ENCODE measurements at regions not wholly inside any gene's neighbourhood (a gene's known extent, or its start where the extent isn't known, plus 50 kb on each side); places are given as distances from the start of the nearest gene placed in this dataset.

DNA sequence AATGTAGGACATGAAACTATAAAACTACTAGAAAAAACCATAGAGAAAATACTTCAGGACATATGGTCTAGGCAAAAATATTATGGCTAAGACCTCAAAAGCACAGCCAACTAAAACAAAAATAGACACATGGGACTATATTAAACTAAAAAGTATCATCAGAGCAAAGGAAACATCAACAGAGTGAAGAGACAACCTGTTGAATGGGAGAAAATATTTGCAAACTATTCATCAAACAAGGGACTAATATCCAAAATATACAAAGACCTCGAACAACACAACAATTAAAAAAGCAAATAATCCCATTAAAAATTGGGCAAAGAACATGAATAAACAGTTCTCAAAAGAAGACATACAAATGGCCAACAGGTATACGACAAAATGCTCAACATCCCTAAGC, 210.9 kb downstream of the PCSK1 start:
- no peaks in the 10 kb centered on the region for H3K36me3 ChIP-seq (ENCODE audit: insufficient read depth, low read length)
- no peak overlapping the region for H3K4me3 ChIP-seq (ENCODE audit: low read length in 2 of 2)
- Mint-ChIP-seq H3K9me3 (peaks cover 0 to 3% (median 0%) of the 10 kb centered on the region in 8 donors), H3K4me3 (no peak overlapping the region), H3K27me3 (peaks cover 7 to 11% of the 10 kb centered on the region in 2 donors), H3K4me1 (no peaks in the 10 kb centered on the region), H3K27ac (no peak overlapping the region), H3K36me3 (no peaks in the 10 kb centered on the region)
- intact Hi-C loops (cut with micrococcal nuclease): no loop called here
- no peaks in the 10 kb centered on the region for H3K9me3 ChIP-seq (ENCODE audit: control insufficient read depth in 1 of 2, low read length in 2 of 2)
- H3K4me1 ChIP-seq (ENCODE audit: insufficient read depth, low read length): no peaks in the 10 kb centered on the region
- H3K27me3 ChIP-seq (ENCODE audit: insufficient read depth, low read length): no peaks in the 10 kb centered on the region
- CTCF ChIA-PET (ENCODE audit: partially characterized antibody): no interaction called here
- POLR2A ChIA-PET (ENCODE audit: partially characterized antibody): no interaction called here
- DNase-seq: no peak
- H3K27ac ChIP-seq (ENCODE audit: low read depth, low read length): no peak overlapping the region

DNA sequence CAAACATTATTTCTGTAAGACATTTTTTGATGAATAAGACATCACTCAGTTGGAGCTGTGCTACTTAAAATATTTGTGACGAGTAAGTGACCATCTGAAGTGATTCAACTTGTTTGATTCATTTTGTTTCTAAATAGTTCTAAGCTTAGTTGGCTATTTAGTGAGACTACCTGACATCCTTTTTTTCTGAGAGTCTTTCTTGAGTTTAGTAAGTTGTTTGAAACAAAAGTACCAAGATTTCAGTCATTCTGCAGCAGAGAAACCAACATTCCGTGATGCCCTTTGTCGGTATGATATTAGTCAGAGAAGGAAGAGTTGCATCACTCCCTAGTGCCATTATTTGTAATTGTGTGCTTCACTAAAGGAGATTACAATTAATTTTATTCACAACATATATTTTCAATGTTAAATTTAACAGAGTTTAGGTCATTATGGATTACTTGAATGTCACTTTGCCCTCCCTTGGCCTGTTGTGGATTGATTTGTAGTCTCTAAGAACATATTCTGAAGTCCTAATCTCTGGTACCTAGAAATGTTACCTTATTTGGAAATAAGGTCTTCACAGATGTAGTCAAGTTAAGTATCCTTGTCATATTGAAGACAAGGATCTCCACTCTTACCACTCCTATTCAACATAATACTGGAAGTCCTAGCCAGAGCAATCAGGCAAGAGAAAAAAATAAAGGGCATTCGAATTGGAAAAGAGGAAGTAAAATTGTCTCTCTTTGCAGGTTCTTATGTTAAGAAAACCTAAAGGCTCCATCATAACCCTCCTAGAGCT, 212.2 kb downstream of the PCSK1 start:
- CTCF ChIA-PET (ENCODE audit: partially characterized antibody): no interaction called here
- Mint-ChIP-seq H3K9me3 (peaks cover 0 to 3% (median 0%) of the 10 kb centered on the region in 8 donors), H3K4me1 (no peaks in the 10 kb centered on the region), H3K36me3 (no peaks in the 10 kb centered on the region), H3K4me3 (no peak overlapping the region), H3K27me3 (peaks cover 7 to 8% of the 10 kb centered on the region in 2 donors), H3K27ac (no peak overlapping the region)
- DNase-seq: no peak
- H3K27ac ChIP-seq (ENCODE audit: low read depth, low read length): no peak overlapping the region
- no peaks in the 10 kb centered on the region for H3K9me3 ChIP-seq (ENCODE audit: control insufficient read depth in 1 of 2, low read length in 2 of 2)
- no peaks in the 10 kb centered on the region for H3K27me3 ChIP-seq (ENCODE audit: insufficient read depth, low read length)
- POLR2A ChIA-PET (ENCODE audit: partially characterized antibody): no interaction called here
- intact Hi-C loops (cut with micrococcal nuclease): no loop called here
- no peaks in the 10 kb centered on the region for H3K4me1 ChIP-seq (ENCODE audit: insufficient read depth, low read length)
- H3K36me3 ChIP-seq (ENCODE audit: insufficient read depth, low read length): no peaks in the 10 kb centered on the region
- H3K4me3 ChIP-seq (ENCODE audit: low read length in 2 of 2): no peak overlapping the region

DNA sequence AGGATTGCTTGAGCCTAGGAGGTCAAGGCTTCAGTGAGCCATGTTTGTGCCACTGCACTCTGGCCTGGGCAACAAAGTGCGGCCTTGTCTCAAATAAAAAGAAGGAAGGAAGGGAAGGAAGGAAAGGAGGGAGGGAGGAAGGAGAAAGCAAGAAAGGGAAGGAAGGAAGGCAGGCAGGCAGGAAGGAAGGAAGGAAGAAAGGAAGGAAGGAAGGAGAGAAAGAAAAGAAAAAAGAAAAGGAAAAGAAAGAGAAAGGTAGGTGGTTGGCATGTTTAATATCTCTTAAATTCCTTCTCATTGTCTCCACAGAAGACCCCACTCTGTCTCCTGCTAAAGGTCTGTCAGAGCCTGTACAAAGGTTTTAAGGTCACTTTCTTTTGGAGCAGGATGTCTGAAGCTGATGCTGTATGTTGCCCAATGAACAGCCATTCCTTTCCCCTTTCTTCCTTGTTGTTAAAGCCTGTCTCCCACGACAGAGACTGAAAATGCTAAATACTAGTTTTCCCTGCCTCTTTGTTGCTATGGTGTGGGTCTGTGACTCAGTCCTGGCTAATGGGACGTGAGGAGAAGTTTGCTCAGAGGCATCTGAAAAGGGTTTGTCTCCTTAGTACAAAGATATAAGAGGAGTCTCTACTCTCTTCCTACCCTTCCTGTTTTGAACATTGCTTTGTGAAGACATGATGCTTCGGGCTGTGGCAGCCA, 213.3 kb downstream of the PCSK1 start:
- H3K27ac Mint-ChIP-seq: peak overlapping the region in 1 of 7 donors; percentile 69
- no peaks in the 10 kb centered on the region for H3K9me3 ChIP-seq (ENCODE audit: control insufficient read depth in 1 of 2, low read length in 2 of 2)
- DNase-seq: no peak
- H3K4me1 ChIP-seq (ENCODE audit: insufficient read depth, low read length): no peaks in the 10 kb centered on the region
- no peak overlapping the region for H3K4me3 Mint-ChIP-seq
- H3K27ac ChIP-seq (ENCODE audit: low read depth, low read length): no peak overlapping the region
- POLR2A ChIA-PET (ENCODE audit: partially characterized antibody): no interaction called here
- H3K4me3 ChIP-seq (ENCODE audit: low read length in 2 of 2): no peak overlapping the region
- CTCF ChIA-PET (ENCODE audit: partially characterized antibody): no interaction called here
- H3K4me1 Mint-ChIP-seq: no peaks in the 10 kb centered on the region
- no peaks in the 10 kb centered on the region for H3K36me3 ChIP-seq (ENCODE audit: insufficient read depth, low read length)
- peaks cover 7 to 8% of the 10 kb centered on the region in 2 donors for H3K27me3 Mint-ChIP-seq
- intact Hi-C loops (cut with micrococcal nuclease): no loop called here
- H3K27me3 ChIP-seq (ENCODE audit: insufficient read depth, low read length): no peaks in the 10 kb centered on the region
- peaks cover 0 to 3% (median 0%) of the 10 kb centered on the region in 8 donors for H3K9me3 Mint-ChIP-seq
- no peaks in the 10 kb centered on the region for H3K36me3 Mint-ChIP-seq

DNA sequence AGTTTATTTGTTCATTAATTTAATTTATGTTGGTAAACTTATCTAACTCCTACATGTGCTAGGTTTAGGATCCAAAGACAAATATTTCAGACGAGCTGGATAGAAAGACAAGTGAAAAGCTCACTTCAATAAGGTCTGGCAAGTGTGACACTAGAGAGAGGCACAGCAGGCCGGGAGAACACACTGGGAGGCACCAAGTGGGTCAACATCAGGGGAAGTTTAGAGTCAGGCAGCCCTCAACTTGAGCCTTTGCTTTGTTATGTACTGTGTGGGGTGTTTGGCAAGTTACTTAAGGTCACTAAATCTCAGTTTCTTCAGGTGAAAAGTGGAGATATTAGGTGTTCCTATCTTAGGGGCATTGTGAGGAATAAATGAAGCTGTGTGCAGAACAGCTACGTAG, 214.4 kb downstream of the PCSK1 start:
- Histone ChIP-seq H3K4me1 (ENCODE audit: insufficient read depth, low read length) (no peaks in the 10 kb centered on the region), H3K27ac (ENCODE audit: low read depth, low read length) (no peak overlapping the region), H3K36me3 (ENCODE audit: insufficient read depth, low read length) (no peaks in the 10 kb centered on the region), H3K4me3 (ENCODE audit: low read length in 2 of 2) (no peak overlapping the region), H3K27me3 (ENCODE audit: insufficient read depth, low read length) (no peaks in the 10 kb centered on the region), H3K9me3 (ENCODE audit: control insufficient read depth in 1 of 2, low read length in 2 of 2) (no peaks in the 10 kb centered on the region)
- H3K4me3 Mint-ChIP-seq: no peak overlapping the region
- POLR2A ChIA-PET (ENCODE audit: partially characterized antibody): no interaction called here
- H3K4me1 Mint-ChIP-seq: no peaks in the 10 kb centered on the region
- no peak overlapping the region for H3K27ac Mint-ChIP-seq
- H3K9me3 Mint-ChIP-seq: peaks cover 0 to 3% (median 0%) of the 10 kb centered on the region in 8 donors
- H3K27me3 Mint-ChIP-seq: peaks cover 7 to 10% of the 10 kb centered on the region in 2 donors
- no peaks in the 10 kb centered on the region for H3K36me3 Mint-ChIP-seq
- DNase-seq: no peak
- intact Hi-C loops (cut with micrococcal nuclease): no loop called here
- CTCF ChIA-PET (ENCODE audit: partially characterized antibody): no interaction called here

DNA sequence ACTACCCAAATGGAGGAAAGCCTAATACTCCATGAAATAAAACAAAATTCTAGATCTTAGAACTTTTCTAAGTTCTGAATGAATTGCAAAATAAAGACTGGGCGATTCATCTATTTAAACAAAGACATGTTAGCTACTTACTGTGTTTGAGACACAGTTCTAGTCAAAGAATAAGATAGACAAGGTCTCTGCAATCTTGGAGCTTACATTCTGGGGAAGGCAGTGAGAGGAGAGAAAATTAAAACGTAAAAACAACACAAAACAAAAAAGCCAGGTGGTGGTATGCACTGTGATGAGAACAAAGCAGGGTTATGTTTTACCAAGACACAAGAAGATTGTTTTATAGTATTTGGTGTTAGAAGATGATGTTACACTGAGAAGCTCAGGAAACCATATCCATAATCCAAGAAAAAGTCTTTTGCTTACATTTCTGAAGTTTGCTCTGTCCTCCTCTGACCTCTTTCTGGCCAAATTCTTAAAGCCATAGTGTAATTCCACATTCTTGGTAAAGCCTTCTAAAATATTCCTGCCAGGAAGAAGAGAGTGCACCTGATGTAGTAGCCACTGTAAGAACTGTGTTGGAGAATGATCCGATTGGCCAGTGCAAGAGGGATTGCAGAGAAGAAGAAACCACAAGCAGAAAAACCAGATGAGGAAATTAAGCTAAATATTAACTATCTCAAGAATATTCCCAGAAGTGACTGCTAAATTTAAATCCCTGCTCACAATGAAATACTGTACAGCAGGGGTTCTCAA, 218.4 kb downstream of the PCSK1 start:
- intact Hi-C loops (cut with micrococcal nuclease): no loop called here
- Histone ChIP-seq H3K4me1 (ENCODE audit: insufficient read depth, low read length) (no peaks in the 10 kb centered on the region), H3K4me3 (ENCODE audit: low read length in 2 of 2) (no peak overlapping the region), H3K9me3 (ENCODE audit: control insufficient read depth in 1 of 2, low read length in 2 of 2) (no peaks in the 10 kb centered on the region), H3K27me3 (ENCODE audit: insufficient read depth, low read length) (no peaks in the 10 kb centered on the region), H3K27ac (ENCODE audit: low read depth, low read length) (no peak overlapping the region), H3K36me3 (ENCODE audit: insufficient read depth, low read length) (no peaks in the 10 kb centered on the region)
- no peak for DNase-seq
- Mint-ChIP-seq H3K4me3 (no peak overlapping the region), H3K27ac (no peak overlapping the region), H3K27me3 (peaks cover 7 to 9% of the 10 kb centered on the region in 2 donors), H3K4me1 (no peaks in the 10 kb centered on the region), H3K36me3 (no peaks in the 10 kb centered on the region), H3K9me3 (peaks cover 0 to 20% (median 5%) of the 10 kb centered on the region in 8 donors)
- ChIA-PET CTCF (ENCODE audit: partially characterized antibody) (no interaction called here), POLR2A (ENCODE audit: partially characterized antibody) (no interaction called here)

DNA sequence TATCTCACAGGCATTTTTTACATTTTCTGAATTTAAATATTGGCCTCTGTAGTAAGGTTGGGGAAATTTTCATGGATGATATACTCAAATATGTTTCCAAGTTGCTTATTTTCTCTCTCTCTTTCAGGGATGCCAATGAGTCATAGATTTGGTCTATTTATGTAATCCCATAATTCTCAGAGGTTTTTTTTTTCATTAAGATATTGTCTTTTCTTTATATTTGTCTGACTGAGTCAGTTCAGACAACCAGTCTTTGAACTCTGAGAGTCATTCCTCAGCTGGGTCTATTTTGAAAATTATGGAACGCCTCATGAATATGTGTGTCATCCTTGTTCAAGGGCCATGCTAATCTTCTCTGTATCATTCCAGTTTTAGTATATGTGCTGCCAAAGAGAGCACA, 223.2 kb downstream of the PCSK1 start:
- intact Hi-C loops (cut with micrococcal nuclease): no loop called here
- H3K4me3 Mint-ChIP-seq: no peak overlapping the region
- H3K27ac Mint-ChIP-seq: no peak overlapping the region
- peaks cover 0 to 4% of the 10 kb centered on the region in 2 donors for H3K9me3 ChIP-seq (ENCODE audit: control insufficient read depth in 1 of 2, low read length in 2 of 2)
- no peaks in the 10 kb centered on the region for H3K4me1 ChIP-seq (ENCODE audit: insufficient read depth, low read length)
- no peaks in the 10 kb centered on the region for H3K36me3 Mint-ChIP-seq
- CTCF ChIA-PET (ENCODE audit: partially characterized antibody): no interaction called here
- DNase-seq: no peak
- POLR2A ChIA-PET (ENCODE audit: partially characterized antibody): no interaction called here
- H3K27me3 ChIP-seq (ENCODE audit: insufficient read depth, low read length): no peaks in the 10 kb centered on the region
- no peaks in the 10 kb centered on the region for H3K4me1 Mint-ChIP-seq
- peaks cover 4 to 52% (median 30%) of the 10 kb centered on the region in 8 donors for H3K9me3 Mint-ChIP-seq
- no peak overlapping the region for H3K27ac ChIP-seq (ENCODE audit: low read depth, low read length)
- H3K4me3 ChIP-seq (ENCODE audit: low read length in 2 of 2): no peak overlapping the region
- no peaks in the 10 kb centered on the region for H3K36me3 ChIP-seq (ENCODE audit: insufficient read depth, low read length)
- H3K27me3 Mint-ChIP-seq: peaks cover 6 to 9% of the 10 kb centered on the region in 2 donors

DNA sequence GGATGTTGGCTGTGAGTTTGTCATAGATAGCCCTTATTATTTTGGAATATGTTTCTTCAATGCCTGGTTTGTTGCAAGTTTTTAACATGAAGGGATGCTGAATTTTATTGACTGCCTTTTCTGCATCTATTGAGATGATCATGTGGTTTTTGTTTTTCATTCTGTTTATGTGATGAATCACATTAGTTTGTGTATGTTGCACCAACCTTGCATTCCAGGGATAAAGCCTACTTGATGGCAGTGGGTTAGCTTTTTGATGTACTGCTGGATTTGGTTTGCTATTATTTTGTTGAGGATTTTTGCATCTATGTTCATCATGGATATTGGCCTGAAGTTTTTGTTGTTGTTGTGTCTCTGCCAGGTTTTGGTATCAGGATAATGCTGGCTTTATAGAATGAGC, 225.6 kb downstream of the PCSK1 start:
- H3K36me3 ChIP-seq (ENCODE audit: insufficient read depth, low read length): no peaks in the 10 kb centered on the region
- H3K4me3 ChIP-seq (ENCODE audit: low read length in 2 of 2): no peak overlapping the region
- Mint-ChIP-seq H3K4me1 (no peaks in the 10 kb centered on the region), H3K27me3 (peaks cover 4 to 5% of the 10 kb centered on the region in 2 donors), H3K27ac (no peak overlapping the region), H3K9me3 (peaks cover 4 to 50% (median 30%) of the 10 kb centered on the region in 8 donors), H3K36me3 (no peaks in the 10 kb centered on the region), H3K4me3 (no peak overlapping the region)
- POLR2A ChIA-PET (ENCODE audit: partially characterized antibody): no interaction called here
- H3K27me3 ChIP-seq (ENCODE audit: insufficient read depth, low read length): no peaks in the 10 kb centered on the region
- DNase-seq: no peak
- no peak overlapping the region for H3K27ac ChIP-seq (ENCODE audit: low read depth, low read length)
- intact Hi-C loops (cut with micrococcal nuclease): no loop called here
- no peaks in the 10 kb centered on the region for H3K4me1 ChIP-seq (ENCODE audit: insufficient read depth, low read length)
- CTCF ChIA-PET (ENCODE audit: partially characterized antibody): no interaction called here
- peaks cover 0 to 4% of the 10 kb centered on the region in 2 donors for H3K9me3 ChIP-seq (ENCODE audit: control insufficient read depth in 1 of 2, low read length in 2 of 2)
